ENCODE measurements at regions not wholly inside any gene's neighbourhood (a gene's known extent, or its start where the extent isn't known, plus 50 kb on each side); places are given as distances from the start of the nearest gene placed in this dataset.

- no peak overlapping the region for H3K4me3 ChIP-seq
- no peaks in the 10 kb centered on the region for H3K9me3 ChIP-seq (ENCODE audit: low read depth)
- H3K27me3 ChIP-seq = no peaks in the 10 kb centered on the region
- no peak overlapping the region for H3K27ac ChIP-seq
- no peak for DNase-seq (ENCODE audit: low read depth in 1 of 2, low spot score in 1 of 2)
- TF ChIP-seq CTCF (IDR thresholded peaks at IDR 0.05; ENCODE audit: low read depth, low read length) = no peak
- no peaks in the 10 kb centered on the region for H3K36me3 ChIP-seq
- no peaks in the 10 kb centered on the region for H3K4me1 ChIP-seq (ENCODE audit: low read depth)
Observed at GRCh38 chr10:108413954-108414353, 1249.4 kb upstream of the SORCS1 start.

DNA sequence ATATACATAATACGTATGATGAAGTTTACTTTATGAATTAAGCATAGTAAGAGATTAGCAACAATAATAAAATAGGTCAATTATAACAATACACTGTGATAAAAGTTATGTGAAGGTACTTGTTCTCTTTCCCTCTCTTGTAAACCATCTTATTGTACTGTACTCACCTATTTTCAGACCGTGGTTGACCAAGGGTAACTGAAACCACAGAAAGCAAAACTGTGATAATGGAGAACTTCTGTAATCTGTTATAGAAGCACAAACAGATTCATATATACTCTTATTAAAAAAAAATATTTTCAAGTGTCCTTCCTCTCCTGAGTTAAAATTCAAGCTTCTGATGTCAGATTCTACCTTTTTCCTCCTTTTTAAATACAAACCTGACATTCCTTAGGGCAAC, 1247.8 kb upstream of the SORCS1 start:
- no peaks in the 10 kb centered on the region for H3K9me3 ChIP-seq (ENCODE audit: low read depth)

GRCh38 chr10:108411894-108412293, 1247.4 kb upstream of the SORCS1 start:
- H3K27me3 ChIP-seq = no peaks in the 10 kb centered on the region
- TF ChIP-seq CTCF (IDR thresholded peaks at IDR 0.05; ENCODE audit: low read depth, low read length) = no peak

More for the DNA sequence above, 1247.8 kb upstream of the SORCS1 start:
- H3K27ac ChIP-seq = no peak overlapping the region
- no peak overlapping the region for H3K4me3 ChIP-seq
- no peak for TF ChIP-seq CTCF (IDR thresholded peaks at IDR 0.05; ENCODE audit: low read depth, low read length)
- H3K27me3 ChIP-seq = no peaks in the 10 kb centered on the region
- DNase-seq (ENCODE audit: low read depth in 1 of 2, low spot score in 1 of 2) = no peak
- no peaks in the 10 kb centered on the region for H3K36me3 ChIP-seq
- H3K4me1 ChIP-seq (ENCODE audit: low read depth) = no peaks in the 10 kb centered on the region

DNA sequence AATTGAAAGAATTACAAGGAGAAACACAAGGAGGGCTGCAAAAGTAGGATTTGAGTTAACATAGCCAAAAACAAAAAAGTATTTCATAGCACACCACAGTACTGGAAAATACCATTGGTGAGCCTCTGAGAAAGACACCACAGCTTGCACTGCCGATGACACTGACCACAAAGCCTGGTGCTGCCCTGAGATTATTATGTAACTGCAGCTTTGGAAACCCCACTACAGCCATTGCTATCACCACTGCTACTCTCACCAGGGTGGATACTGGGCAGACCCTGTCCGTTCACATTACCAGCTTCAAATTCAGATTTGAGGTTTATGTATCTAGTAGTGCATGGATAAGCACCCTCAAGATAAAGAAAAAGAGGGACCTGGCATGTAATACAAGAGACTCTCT, 1246.7 kb upstream of the SORCS1 start:
- no peaks in the 10 kb centered on the region for H3K9me3 ChIP-seq (ENCODE audit: low read depth)
- TF ChIP-seq CTCF (IDR thresholded peaks at IDR 0.05; ENCODE audit: low read depth, low read length) = no peak
- no peaks in the 10 kb centered on the region for H3K36me3 ChIP-seq
- no peaks in the 10 kb centered on the region for H3K4me1 ChIP-seq (ENCODE audit: low read depth)
- no peak overlapping the region for H3K4me3 ChIP-seq
- no peak for DNase-seq (ENCODE audit: low read depth in 1 of 2, low spot score in 1 of 2)
- no peak overlapping the region for H3K27ac ChIP-seq
- H3K27me3 ChIP-seq = no peaks in the 10 kb centered on the region

More at GRCh38 chr10:108411894-108412293, 1247.4 kb upstream of the SORCS1 start:
- no peak for DNase-seq (ENCODE audit: low read depth in 1 of 2, low spot score in 1 of 2)
- no peak overlapping the region for H3K27ac ChIP-seq
- no peaks in the 10 kb centered on the region for H3K4me1 ChIP-seq (ENCODE audit: low read depth)
- no peak overlapping the region for H3K4me3 ChIP-seq
- no peaks in the 10 kb centered on the region for H3K9me3 ChIP-seq (ENCODE audit: low read depth)
- H3K36me3 ChIP-seq = no peaks in the 10 kb centered on the region

DNA sequence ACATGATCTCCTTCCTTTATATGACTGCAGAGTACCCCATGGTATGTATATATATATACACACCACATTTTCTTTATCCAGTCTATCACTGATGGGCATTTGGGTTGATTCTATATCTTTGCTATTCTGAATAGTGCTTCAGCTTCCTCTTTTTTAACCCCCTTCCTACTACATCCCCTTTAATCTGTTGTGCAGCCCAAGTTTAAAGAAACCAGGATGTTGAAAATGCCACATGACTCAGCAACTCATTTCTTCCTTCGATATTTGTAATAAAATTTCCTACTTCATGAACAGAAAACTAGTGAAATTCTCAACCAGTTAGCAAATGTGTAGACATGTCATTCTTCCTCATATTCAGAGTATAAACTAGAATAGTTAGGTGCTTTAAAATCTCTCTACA, 1245.7 kb upstream of the SORCS1 start:
- H3K4me1 ChIP-seq (ENCODE audit: low read depth) = no peaks in the 10 kb centered on the region
- no peaks in the 10 kb centered on the region for H3K27me3 ChIP-seq
- no peak overlapping the region for H3K4me3 ChIP-seq
- H3K27ac ChIP-seq = no peak overlapping the region
- no peaks in the 10 kb centered on the region for H3K9me3 ChIP-seq (ENCODE audit: low read depth)
- no peak for TF ChIP-seq CTCF (IDR thresholded peaks at IDR 0.05; ENCODE audit: low read depth, low read length)
- no peak for DNase-seq (ENCODE audit: low read depth in 1 of 2, low spot score in 1 of 2)
- H3K36me3 ChIP-seq = no peaks in the 10 kb centered on the region

GRCh38 chr10:108409306-108409705, 1244.8 kb upstream of the SORCS1 start:
- no peaks in the 10 kb centered on the region for H3K27me3 ChIP-seq
- DNase-seq (ENCODE audit: low read depth in 1 of 2, low spot score in 1 of 2) = no peak
- no peaks in the 10 kb centered on the region for H3K4me1 ChIP-seq (ENCODE audit: low read depth)
- no peaks in the 10 kb centered on the region for H3K9me3 ChIP-seq (ENCODE audit: low read depth)
- H3K27ac ChIP-seq = no peak overlapping the region
- no peak for TF ChIP-seq CTCF (IDR thresholded peaks at IDR 0.05; ENCODE audit: low read depth, low read length)
- H3K36me3 ChIP-seq = no peaks in the 10 kb centered on the region
- H3K4me3 ChIP-seq = no peak overlapping the region
